CD14-positive monocyte (primary cell): ENCODE measurements at regions not wholly inside any gene's neighbourhood (a gene's known extent, or its start where the extent isn't known, plus 50 kb on each side); places are given as distances from the start of the nearest gene placed in this dataset.

Source experiments
- DNase-seq, 3 donors: peaks; one replicate each; pipeline ENCODE4 v3.0.0-alpha.2; 2011 to 2022
- H2AFZ ChIP-seq: 2 replicates; pipeline ENCODE4 v1.6.0; 2012; ENCODE audit warnings: mild to moderate bottlenecking, low read depth, low read length, inconsistent platforms; ENCODE audit not compliant: insufficient read depth, poor library complexity, severe bottlenecking
- H3K27ac ChIP-seq, 2 donors: 1 replicate in 1 of 2; 2 replicates in 1 of 2; pipeline ENCODE4 v1.5.1; 2012 to 2013; ENCODE audit warnings: low read length in 2 of 2, control low read depth in 1 of 2, inconsistent platforms in 1 of 2, low read depth in 1 of 2, mild to moderate bottlenecking in 1 of 2
- H3K27me3 ChIP-seq, 2 donors: one replicate each; pipeline versions ENCODE4 v1.6.0 to v1.6.1; 2011 to 2013; ENCODE audit warnings: low read length in 2 of 2; ENCODE audit not compliant: control insufficient read depth in 2 of 2, insufficient read depth in 2 of 2
- H3K36me3 ChIP-seq, 2 donors: replicated peaks in 1 of 2; 1 replicate in 1 of 2; 2 replicates in 1 of 2; pipeline versions ENCODE4 v1.5.1 to v1.6.1; 2012 to 2013; ENCODE audit warnings: low read length in 2 of 2, control low read depth in 1 of 2, inconsistent platforms in 1 of 2, mild to moderate bottlenecking in 1 of 2; ENCODE audit not compliant: insufficient read depth in 2 of 2, control insufficient read depth in 1 of 2
- H3K4me1 ChIP-seq, 2 donors: 1 replicate in 1 of 2; 2 replicates in 1 of 2; pipeline versions ENCODE4 v1.5.1 to v1.6.1; 2012 to 2013; ENCODE audit warnings: low read length in 2 of 2, control low read depth in 1 of 2, inconsistent platforms in 1 of 2, mild to moderate bottlenecking in 1 of 2, moderate library complexity in 1 of 2; ENCODE audit not compliant: insufficient read depth in 2 of 2, control insufficient read depth in 1 of 2
- H3K4me2 ChIP-seq: replicated peaks from 2 replicates; pipeline ENCODE3; 2012; ENCODE audit warnings: low read length, moderate library complexity, mild to moderate bottlenecking; ENCODE audit not compliant: poor library complexity, severe bottlenecking; ENCODE audit errors: extremely low read depth
- H3K4me3 ChIP-seq, 3 experiments: fragments of 200-600 bp in 1 of 3; sonication (generic) in 1 of 3; replicated peaks in 1 of 3; 1 replicate in 2 of 3; 2 replicates in 1 of 3; pipeline ENCODE4 v1.5.1; 2011 to 2013; ENCODE audit warnings: low read length in 3 of 3, mild to moderate bottlenecking in 3 of 3, control low read depth in 2 of 3, low read depth in 2 of 3, inconsistent platforms in 1 of 3, moderate library complexity in 1 of 3
- H3K79me2 ChIP-seq: 2 replicates; pipeline ENCODE4 v1.6.0; 2012; ENCODE audit warnings: mild to moderate bottlenecking, control low read depth, inconsistent platforms, low read length, moderate library complexity; ENCODE audit not compliant: insufficient read depth
- H3K9ac ChIP-seq: 2 replicates; pipeline ENCODE4 v1.6.0; 2017; ENCODE audit warnings: low read length, mild to moderate bottlenecking; ENCODE audit not compliant: insufficient read depth, poor library complexity, severe bottlenecking
- H3K9me3 ChIP-seq, 2 donors: replicated peaks in 1 of 2; 1 replicate in 1 of 2; 2 replicates in 1 of 2; pipeline versions ENCODE4 v1.5.1 to v1.6.1; 2012 to 2013; ENCODE audit warnings: low read length in 2 of 2, control low read depth in 1 of 2; ENCODE audit not compliant: control insufficient read depth in 1 of 2, insufficient read depth in 1 of 2
- H4K20me1 ChIP-seq: 2 replicates; pipeline ENCODE4 v1.6.0; 2012; ENCODE audit warnings: mild to moderate bottlenecking, low read length, control low read depth, moderate library complexity; ENCODE audit not compliant: insufficient read depth
- H3K27ac Mint-ChIP-seq, 7 donors: one replicate each; pipeline ENCODE4 v1.8.0; 2020; ENCODE audit warnings: mild to moderate bottlenecking in 7 of 7, mixed read lengths in 7 of 7, moderate library complexity in 6 of 7, inconsistent platforms in 2 of 7
- H3K27me3 Mint-ChIP-seq, 3 donors: one replicate each; pipeline ENCODE4 v1.8.0; 2021 to 2022; ENCODE audit warnings: low read depth in 3 of 3, mild to moderate bottlenecking in 3 of 3, mixed read lengths in 3 of 3, moderate library complexity in 3 of 3, inconsistent platforms in 1 of 3
- H3K36me3 Mint-ChIP-seq, 2 donors: one replicate each; pipeline ENCODE4 v1.8.0; 2020; ENCODE audit warnings: mixed read lengths in 2 of 2, inconsistent platforms in 1 of 2, mild to moderate bottlenecking in 1 of 2
- H3K4me1 Mint-ChIP-seq: one replicate; pipeline ENCODE4 v1.8.0; 2020; ENCODE audit warnings: mild to moderate bottlenecking, mixed read lengths
- H3K4me3 Mint-ChIP-seq, 2 donors: one replicate each; pipeline ENCODE4 v1.8.0; 2020; ENCODE audit warnings: mild to moderate bottlenecking in 2 of 2, mixed read lengths in 2 of 2, moderate library complexity in 1 of 2
- H3K9me3 Mint-ChIP-seq, 7 donors: one replicate each; pipeline ENCODE4 v1.8.0; 2020 to 2022; ENCODE audit warnings: mixed read lengths in 7 of 7, mild to moderate bottlenecking in 6 of 7, moderate library complexity in 6 of 7, inconsistent platforms in 2 of 7
- CTCF ChIP-seq: fragments of 200-600 bp; IDR thresholded peaks from one replicate; pipeline ENCODE4 v1.8.0; 2022; ENCODE audit warnings: antibody characterized with exemption, mild to moderate bottlenecking
- WGBS: methylation state at CpG from one replicate; pipeline ENCODE4 v1.1.5; 2013; ENCODE audit warnings: missing lambda C conversion rate; ENCODE audit not compliant: insufficient coverage; 5-methylcytosine and 5-hydroxymethylcytosine counted together
- intact Hi-C, 2 donors: fragments of 100-400 bp; cut with micrococcal nuclease; formaldehyde crosslinking; loops; one replicate each; pipeline versions ENCODE4 v1.15.0 to v1.15.1; 2023

- H4K20me1 ChIP-seq: no peaks in the 10 kb centered on the region
- H3K4me3 Mint-ChIP-seq: no peak overlapping the region
- peaks cover 0 to 2% (median 0%) of the 10 kb centered on the region in 7 donors for H3K9me3 Mint-ChIP-seq
- no peak overlapping the region for H3K27ac Mint-ChIP-seq
- no peaks in the 10 kb centered on the region for H3K4me1 ChIP-seq
- H3K27ac ChIP-seq: no peak overlapping the region
- H3K9ac ChIP-seq: no peak overlapping the region
- no peak for DNase-seq
- H3K4me2 ChIP-seq: no peak overlapping the region
- H3K79me2 ChIP-seq: no peaks in the 10 kb centered on the region
- no peaks in the 10 kb centered on the region for H3K36me3 Mint-ChIP-seq
- no peaks in the 10 kb centered on the region for H3K27me3 ChIP-seq
- H3K27me3 Mint-ChIP-seq: peaks cover 0 to 2% (median 0%) of the 10 kb centered on the region in 3 donors
- intact Hi-C loops: no loop called here
- no peaks in the 10 kb centered on the region for H3K9me3 ChIP-seq
- no peaks in the 10 kb centered on the region for H3K36me3 ChIP-seq
- no CpG with 5 or more reads among the region's 1 CpG for WGBS
- no peak overlapping the region for H3K4me3 ChIP-seq
- no peaks in the 10 kb centered on the region for H3K4me1 Mint-ChIP-seq
- H2AFZ ChIP-seq: no peak overlapping the region
- TF ChIP-seq CTCF: no peak
Observed at GRCh38 chr10:4720463-4720862, 105.5 kb upstream of the AKR1E2 start.

GRCh38 chr10:4719671-4720070, 106.3 kb upstream of the AKR1E2 start:
- H3K4me3 ChIP-seq: no peak overlapping the region
- H3K9ac ChIP-seq: no peak overlapping the region
- intact Hi-C loops: no loop called here
- no peaks in the 10 kb centered on the region for H3K36me3 ChIP-seq
- no peak overlapping the region for H2AFZ ChIP-seq
- H4K20me1 ChIP-seq: no peaks in the 10 kb centered on the region
- WGBS: no CpG with 5 or more reads among the region's 2 CpGs
- H3K4me3 Mint-ChIP-seq: no peak overlapping the region
- no peaks in the 10 kb centered on the region for H3K36me3 Mint-ChIP-seq
- no peak overlapping the region for H3K27ac ChIP-seq
- no peaks in the 10 kb centered on the region for H3K4me1 ChIP-seq
- no peak overlapping the region for H3K27ac Mint-ChIP-seq
- no peak for DNase-seq
- H3K9me3 ChIP-seq: no peaks in the 10 kb centered on the region
- no peak overlapping the region for H3K4me2 ChIP-seq
- H3K27me3 Mint-ChIP-seq: peaks cover 0 to 3% (median 2%) of the 10 kb centered on the region in 3 donors
- no peaks in the 10 kb centered on the region for H3K4me1 Mint-ChIP-seq
- H3K9me3 Mint-ChIP-seq: peaks cover 0 to 2% (median 0%) of the 10 kb centered on the region in 7 donors
- no peak for TF ChIP-seq CTCF
- H3K79me2 ChIP-seq: no peaks in the 10 kb centered on the region
- H3K27me3 ChIP-seq: no peaks in the 10 kb centered on the region
